Medulla oblongata (tissue), 1 donor: ENCODE measurements at regions not wholly inside any gene's neighbourhood (a gene's known extent, or its start where the extent isn't known, plus 50 kb on each side); places are given as distances from the start of the nearest gene placed in this dataset.

Source experiments
- DNase-seq: peaks from one replicate; pipeline ENCODE4 v3.0.0-alpha.2; 2015; ENCODE audit errors: extremely low spot score

- no peak for DNase-seq
Observed at GRCh38 chr16:48831076-48831722, 221.2 kb upstream of the N4BP1 start.

GRCh38 chr16:48829336-48830310 lies 219.6 kb upstream of the N4BP1 start:
- no peak for DNase-seq

GRCh38 chr16:48824271-48824670 lies 214.3 kb upstream of the N4BP1 start:
- no peak for DNase-seq

- DNase-seq = no peak
Observed at GRCh38 chr16:48822431-48822830, 212.5 kb upstream of the N4BP1 start.

- DNase-seq = no peak
Observed at GRCh38 chr16:48820379-48820778, 210.4 kb upstream of the N4BP1 start.

- no peak for DNase-seq
Observed at GRCh38 chr16:48818257-48818656, 208.3 kb upstream of the N4BP1 start.

- no peak for DNase-seq
Observed at GRCh38 chr16:48817032-48817431, 207.1 kb upstream of the N4BP1 start.

- DNase-seq = no peak
Observed at GRCh38 chr16:48816393-48816792, 206.4 kb upstream of the N4BP1 start.

GRCh38 chr16:48814994-48815393 lies 205.0 kb upstream of the N4BP1 start:
- no peak for DNase-seq

- DNase-seq = no peak
Observed at GRCh38 chr16:48813485-48813884, 203.5 kb upstream of the N4BP1 start.

- DNase-seq = no peak
Observed at GRCh38 chr16:48812856-48813255, 202.9 kb upstream of the N4BP1 start.

- no peak for DNase-seq
Observed at GRCh38 chr16:48811478-48811877, 201.5 kb upstream of the N4BP1 start.

GRCh38 chr16:48810803-48811453 lies 200.9 kb upstream of the N4BP1 start:
- DNase-seq = no peak

GRCh38 chr16:48810436-48810802 lies 200.4 kb upstream of the N4BP1 start:
- DNase-seq = no peak

GRCh38 chr16:48790151-48790550 lies 180.2 kb upstream of the N4BP1 start:
- no peak for DNase-seq

GRCh38 chr16:48788475-48788874 lies 178.5 kb upstream of the N4BP1 start:
- no peak for DNase-seq

- no peak for DNase-seq
Observed at GRCh38 chr16:48745541-48745940, 135.6 kb upstream of the N4BP1 start.

- no peak for DNase-seq
Observed at GRCh38 chr16:48740964-48741363, 131.0 kb upstream of the N4BP1 start.

GRCh38 chr16:48734220-48734619 lies 124.2 kb upstream of the N4BP1 start:
- no peak for DNase-seq

- no peak for DNase-seq
Observed at GRCh38 chr16:48704710-48705109, 94.7 kb upstream of the N4BP1 start.

GRCh38 chr16:48687421-48688038 lies 77.5 kb upstream of the N4BP1 start:
- peak; percentile 68 for DNase-seq

- DNase-seq = no peak
Observed at GRCh38 chr16:48684148-48684547, 74.2 kb upstream of the N4BP1 start.
